Hepatocyte (in vitro differentiated cells): ENCODE measurements at regions not wholly inside any gene's neighbourhood (a gene's known extent, or its start where the extent isn't known, plus 50 kb on each side); places are given as distances from the start of the nearest gene placed in this dataset.

Experiments
- CTCF ChIP-seq: fragments of 200-600 bp; sonication (generic); IDR thresholded peaks from 2 replicates; pipeline ENCODE4 v1.5.1; 2016; ENCODE audit warnings: antibody characterized with exemption, mild to moderate bottlenecking; ENCODE audit not compliant: poor library complexity
- EZH2 ChIP-seq: fragments of 200-600 bp; sonication (generic); IDR thresholded peaks from 2 replicates; pipeline ENCODE4 v1.6.1; 2016; ENCODE audit warnings: antibody characterized with exemption, mild to moderate bottlenecking, borderline replicate concordance

DNA sequence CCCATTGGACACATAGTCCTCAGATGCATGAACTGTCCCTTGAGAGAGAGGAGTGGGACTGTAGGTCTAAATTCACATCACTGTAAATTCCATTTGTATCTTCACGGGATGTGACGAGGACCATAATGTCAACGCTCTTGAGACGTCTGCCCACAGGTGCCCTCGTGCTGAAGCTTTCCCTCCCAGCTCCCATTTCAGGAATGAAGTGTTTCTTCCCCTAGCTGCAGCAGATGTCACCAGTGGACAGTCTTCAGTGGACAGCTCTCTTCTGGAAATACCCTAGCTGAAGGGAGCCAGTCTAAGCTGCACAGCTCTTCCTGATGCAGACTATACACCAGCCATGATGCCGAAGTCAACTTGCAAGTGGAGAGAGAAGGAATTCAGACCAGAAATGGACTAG is 217.4 kb upstream of the ECI2 start:
- no peak for TF ChIP-seq EZH2
- no peak for TF ChIP-seq CTCF
